ENCODE measurements at regions not wholly inside any gene's neighbourhood (a gene's known extent, or its start where the extent isn't known, plus 50 kb on each side); places are given as distances from the start of the nearest gene placed in this dataset.

- DNase-seq (ENCODE audit: low spot score), result no peak
Observed at GRCh38 chr4:138021139-138021830, 220.9 kb downstream of the SLC7A11 start.

DNA sequence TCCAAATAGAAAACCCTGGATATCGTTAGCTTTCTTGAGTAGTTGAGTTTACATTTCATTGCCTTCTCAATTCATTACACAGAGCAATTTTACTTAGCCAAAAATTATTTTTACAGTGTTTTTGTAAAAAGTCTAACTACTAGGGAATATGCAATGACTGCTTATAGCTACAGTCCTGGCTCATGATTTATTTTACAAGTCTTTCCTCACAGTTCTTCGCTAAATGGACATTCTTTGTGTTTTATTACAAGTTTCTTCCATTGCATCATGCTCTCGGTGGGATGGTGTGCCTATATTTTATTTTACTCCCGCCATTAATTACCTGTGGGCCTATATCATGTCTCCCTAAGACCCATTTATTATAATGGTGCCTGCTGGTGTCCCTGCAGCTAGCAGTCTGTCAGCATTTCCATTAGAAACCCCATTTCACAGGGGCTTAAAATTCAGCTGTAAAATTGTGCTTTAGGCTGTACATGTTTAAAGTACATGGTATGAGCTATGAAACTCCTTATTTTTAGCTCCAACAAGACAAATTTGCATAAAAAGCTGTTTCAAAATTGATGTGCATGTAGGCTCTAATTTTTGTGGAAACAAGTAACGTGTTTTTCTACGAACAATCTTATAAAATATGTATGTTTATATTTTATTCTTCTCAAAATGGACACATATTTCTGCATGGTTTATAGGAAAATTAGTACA is 227.4 kb downstream of the SLC7A11 start:
- DNase-seq (ENCODE audit: low spot score), result no peak

GRCh38 chr4:138013625-138014024 is 228.5 kb downstream of the SLC7A11 start:
- DNase-seq (ENCODE audit: low spot score), result no peak

- DNase-seq (ENCODE audit: low spot score), result no peak
Observed at GRCh38 chr4:138010639-138011038, 231.5 kb downstream of the SLC7A11 start.

DNA sequence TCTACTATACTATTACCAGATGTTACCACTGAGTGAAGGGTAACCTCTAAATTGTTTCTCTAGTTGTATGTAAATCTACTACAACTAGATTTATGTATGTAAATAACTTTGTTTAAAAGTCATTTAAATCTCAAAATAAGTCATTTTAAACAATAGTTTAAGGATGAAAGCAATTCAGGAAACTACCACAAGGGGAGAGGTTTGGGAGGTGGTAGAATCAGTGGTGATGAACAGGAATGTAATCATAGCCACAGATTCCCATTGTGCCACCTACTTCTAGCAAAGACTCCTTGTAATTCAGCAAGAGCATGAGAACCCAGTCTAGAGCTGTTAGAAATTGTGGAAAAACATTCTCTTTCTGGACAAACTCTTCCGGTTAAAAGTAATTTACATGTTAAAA is 234.6 kb downstream of the SLC7A11 start:
- no peak for DNase-seq (ENCODE audit: low spot score)

GRCh38 chr4:138005486-138005885 is 236.7 kb downstream of the SLC7A11 start:
- DNase-seq (ENCODE audit: low spot score), result no peak

DNA sequence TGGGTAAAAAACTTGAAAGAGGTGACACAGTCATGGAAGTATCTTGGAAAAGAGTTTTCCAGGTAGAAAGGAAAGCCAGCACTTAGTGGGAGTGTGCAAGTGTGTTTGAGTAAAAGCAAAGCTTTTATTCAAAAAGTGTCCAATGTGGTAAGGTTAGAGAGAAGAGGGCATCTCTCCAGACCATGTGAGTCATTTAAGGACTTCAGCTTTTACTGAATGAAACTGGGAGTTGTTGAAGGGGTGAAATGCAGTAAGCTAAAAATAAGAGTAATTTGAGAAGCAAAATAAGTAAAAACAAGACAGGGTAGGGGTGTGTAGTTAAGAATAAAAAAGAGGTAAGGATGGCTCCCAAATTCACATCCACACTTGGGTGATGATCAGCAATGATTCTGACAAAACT is 238.9 kb downstream of the SLC7A11 start:
- peak; percentile 12 for DNase-seq (ENCODE audit: low spot score)

DNA sequence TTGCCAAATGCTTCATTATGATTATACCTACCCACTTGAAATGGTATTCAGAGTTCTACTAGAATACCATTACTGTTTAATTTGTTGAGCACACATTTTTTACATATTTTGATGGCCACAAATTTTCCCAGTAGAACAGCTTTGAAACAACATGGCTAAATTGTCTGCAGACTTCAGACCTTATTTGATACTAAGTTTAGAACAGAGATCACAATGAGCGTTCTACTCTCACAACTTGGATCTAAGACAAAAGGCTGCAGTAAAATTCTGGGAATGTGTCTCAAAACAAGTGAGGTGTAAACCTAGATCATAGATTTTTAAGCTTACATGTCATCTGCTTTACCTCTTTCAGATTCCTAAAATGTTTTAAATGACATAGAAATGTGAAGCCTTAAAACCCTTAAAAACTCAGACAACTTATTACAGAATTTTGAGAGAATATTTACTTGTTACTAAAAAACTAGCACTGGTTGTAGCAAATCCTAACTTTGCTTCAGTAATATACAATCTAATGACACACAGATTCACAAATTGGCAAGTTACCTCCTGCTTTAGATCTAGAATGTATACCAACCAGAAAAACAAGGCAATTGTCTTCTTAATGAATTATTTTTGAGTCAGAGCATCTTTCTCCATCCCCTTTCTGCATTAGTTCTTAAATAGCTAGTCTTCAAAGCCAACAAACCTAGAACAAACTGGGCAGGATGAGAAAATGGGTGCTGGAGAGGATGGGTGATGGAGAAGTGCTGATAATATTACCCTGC is 243.3 kb downstream of the SLC7A11 start:
- DNase-seq (ENCODE audit: low spot score), result peak; percentile 66

- no peak for DNase-seq (ENCODE audit: low spot score)
Observed at GRCh38 chr4:137997496-137997895, 244.7 kb downstream of the SLC7A11 start.

DNA sequence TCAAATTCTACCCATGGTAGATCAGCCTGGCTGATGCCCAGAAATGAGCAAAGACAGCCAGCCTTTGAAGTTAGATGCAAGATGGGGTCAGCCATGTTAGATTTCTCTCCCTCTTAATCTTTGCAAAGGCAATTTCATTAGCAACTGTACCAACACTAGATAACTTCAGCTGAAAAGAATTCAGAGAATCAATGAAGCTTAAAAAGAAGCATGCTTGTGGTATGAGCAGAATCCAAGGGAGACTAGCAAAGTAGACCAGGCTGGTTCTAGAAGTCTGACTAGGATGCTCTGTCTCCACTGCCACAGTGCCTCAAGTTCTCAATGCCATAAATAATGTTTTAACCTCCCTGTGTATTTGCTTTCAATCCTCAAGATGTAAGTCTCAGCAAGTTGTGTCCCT is 247.3 kb downstream of the SLC7A11 start:
- DNase-seq (ENCODE audit: low spot score), result peak; percentile 67

DNA sequence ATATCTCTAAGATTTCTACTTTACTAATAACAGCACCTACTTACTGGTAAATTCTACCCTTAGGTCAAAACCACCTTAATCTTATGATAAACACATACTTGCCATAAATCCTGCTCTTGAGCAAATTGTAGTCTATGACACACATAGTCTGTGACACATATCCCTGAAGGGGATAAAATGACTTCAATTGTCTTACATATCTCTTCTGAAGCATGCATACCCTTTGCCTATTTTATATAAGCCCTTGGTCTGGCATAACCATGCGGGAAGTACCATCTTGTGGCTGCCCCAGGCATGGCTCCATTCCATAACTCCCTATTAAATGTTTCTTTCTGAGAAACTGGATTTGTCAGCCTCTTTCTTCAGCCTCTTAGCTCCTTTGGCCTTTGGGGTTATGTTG is 248.9 kb downstream of the SLC7A11 start:
- DNase-seq (ENCODE audit: low spot score), result no peak

DNA sequence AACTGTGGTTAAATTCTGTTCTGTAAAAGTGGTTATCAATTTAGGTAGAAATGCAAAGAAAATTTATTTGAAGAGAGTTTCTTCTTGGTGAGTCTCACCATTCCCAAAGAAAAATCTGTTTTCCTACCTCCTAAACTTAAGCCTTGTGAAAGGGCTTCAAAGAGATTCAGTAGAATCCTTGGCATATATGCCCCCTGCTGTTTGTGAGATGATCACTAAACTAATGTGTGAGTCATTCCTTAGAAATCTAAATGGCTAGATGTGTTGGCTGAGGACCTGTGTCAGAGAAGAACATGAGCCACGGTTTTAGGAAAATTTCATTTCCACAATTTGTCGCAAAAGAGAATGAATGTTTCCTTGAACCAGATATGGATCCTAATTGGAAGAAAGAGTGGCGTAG is 260.9 kb downstream of the SLC7A11 start:
- no peak for DNase-seq (ENCODE audit: low spot score)

- DNase-seq (ENCODE audit: low spot score), result no peak
Observed at GRCh38 chr4:137980641-137981040, 261.5 kb downstream of the SLC7A11 start.

DNA sequence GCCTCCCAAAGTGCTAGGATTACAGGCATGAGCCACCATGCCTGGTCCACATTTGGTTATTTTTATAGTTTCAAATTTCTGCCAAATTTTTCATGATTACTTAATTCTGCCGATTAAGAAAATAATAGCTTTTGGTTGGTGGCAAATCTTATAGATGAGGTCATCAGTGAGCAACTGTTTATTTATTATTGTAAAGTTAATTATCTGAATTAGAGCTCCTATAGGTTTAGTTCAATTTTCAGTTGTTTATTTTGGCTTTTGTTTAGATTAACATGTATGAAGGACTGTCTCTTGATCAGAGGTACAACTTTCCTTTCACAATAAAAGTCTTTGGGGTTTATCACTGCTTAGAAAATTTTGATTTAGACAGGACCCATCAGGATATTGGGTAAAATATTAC is 262.2 kb downstream of the SLC7A11 start:
- no peak for DNase-seq (ENCODE audit: low spot score)

DNA sequence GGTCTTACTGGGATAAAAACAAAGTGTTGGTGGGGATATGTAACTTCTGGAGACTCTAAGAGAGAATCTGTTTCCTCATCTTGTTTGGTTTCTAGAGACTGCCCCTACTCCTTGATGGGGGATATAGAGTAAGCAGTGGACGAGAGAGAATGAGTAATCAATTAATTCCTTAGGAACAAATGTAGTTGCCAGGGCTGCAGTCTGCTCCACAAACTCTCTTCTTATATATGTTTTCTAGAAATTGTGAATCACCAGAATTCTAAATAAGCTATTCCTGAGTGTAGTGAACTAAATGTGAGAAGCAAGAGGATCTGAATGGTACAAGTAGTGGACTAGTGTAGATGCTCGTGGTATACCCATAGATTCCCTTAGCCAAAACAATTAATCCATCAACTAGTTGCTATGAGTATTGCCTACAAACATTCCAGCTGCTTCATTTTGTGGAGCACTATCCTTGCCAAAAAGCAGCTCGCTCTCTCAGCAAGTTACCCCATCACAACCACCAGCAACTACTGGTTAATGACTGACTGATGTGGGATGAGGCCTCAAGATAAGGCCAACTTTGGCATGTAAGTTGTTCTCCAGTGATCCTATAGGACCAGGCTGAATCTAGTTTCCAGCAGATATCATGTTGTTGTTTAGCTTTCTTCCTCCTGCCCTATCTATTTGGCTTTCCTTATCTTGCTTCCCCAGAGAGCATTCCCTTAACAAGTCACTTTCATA is 273.0 kb downstream of the SLC7A11 start:
- DNase-seq (ENCODE audit: low spot score), result peak; percentile 39

- no peak for DNase-seq (ENCODE audit: low spot score)
Observed at GRCh38 chr4:137967480-137968190, 274.5 kb downstream of the SLC7A11 start.

DNA sequence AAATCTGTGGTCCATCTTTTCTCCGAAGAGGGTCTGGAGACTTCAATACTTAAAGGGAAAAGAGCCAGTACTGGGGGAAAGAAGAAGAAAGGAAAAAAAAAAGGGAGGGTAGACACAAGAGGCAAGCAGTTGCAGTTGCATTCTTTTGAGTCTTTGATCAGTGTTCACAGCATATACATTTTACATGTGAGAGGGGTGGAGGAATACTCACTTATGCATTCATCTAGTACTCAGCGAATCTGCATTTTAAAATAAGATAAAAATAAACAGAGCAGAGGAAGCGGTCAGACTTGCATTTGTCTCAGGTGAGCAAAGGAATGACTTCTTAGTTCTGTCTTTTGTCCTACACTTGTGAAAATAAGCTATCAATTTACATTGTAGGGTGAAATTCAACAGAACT is 275.6 kb downstream of the SLC7A11 start:
- DNase-seq (ENCODE audit: low spot score), result no peak

DNA sequence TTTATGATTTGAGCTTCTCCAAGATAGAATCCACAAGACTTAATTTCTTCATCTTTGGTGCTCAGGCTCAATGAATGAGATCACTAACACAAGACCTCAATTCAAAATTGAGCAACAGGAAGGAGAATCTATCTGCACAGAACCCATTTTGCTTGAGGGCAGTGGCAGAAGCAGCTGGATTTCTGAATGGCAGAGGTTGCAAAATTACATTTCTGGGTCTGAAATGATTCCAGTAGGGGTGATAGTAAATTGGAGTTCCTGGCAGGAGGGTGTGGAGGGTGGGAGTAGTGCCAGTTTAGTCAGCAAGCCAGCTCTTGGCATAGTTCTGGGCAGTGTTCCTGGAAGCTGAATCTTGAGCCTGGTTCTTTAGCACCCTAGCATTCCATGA is 281.1 kb downstream of the SLC7A11 start:
- peak; percentile 61 for DNase-seq (ENCODE audit: low spot score)

- peak; percentile 27 for DNase-seq (ENCODE audit: low spot score)
Observed at GRCh38 chr4:137960371-137961050, 281.6 kb downstream of the SLC7A11 start.

DNA sequence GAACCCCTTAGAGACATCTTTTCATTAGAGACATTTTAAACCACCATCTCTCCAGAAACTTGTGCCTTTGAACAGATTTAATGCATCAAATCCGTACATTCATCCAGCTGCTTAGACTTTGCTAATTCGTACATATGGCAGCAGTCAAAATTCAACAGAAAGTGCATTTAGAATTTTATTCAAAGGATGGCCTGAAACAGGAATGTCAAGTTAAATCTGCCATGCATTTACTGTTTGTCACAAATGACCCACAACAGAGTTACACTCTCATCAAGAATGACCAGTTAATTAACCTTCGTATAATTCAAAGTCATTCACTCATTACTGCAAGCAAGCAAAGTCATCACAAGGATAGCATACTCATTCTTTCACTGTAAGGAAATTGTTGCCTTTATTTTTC is 284.3 kb downstream of the SLC7A11 start:
- DNase-seq (ENCODE audit: low spot score), result no peak

GRCh38 chr4:137956256-137956655 is 285.9 kb downstream of the SLC7A11 start:
- DNase-seq (ENCODE audit: low spot score), result no peak
